ENCODE measurements at regions not wholly inside any gene's neighbourhood (a gene's known extent, or its start where the extent isn't known, plus 50 kb on each side); places are given as distances from the start of the nearest gene placed in this dataset.

GRCh38 chr3:16686679-16687078 lies 81.5 kb upstream of the DAZL start:
- no peak for TF ChIP-seq CTCF (IDR thresholded peaks at IDR 0.05)
- TF ChIP-seq REST (IDR thresholded peaks at IDR 0.05; ENCODE audit: insufficient read depth in 1 of 2, low read depth in 2 of 2, low read length in 1 of 2) = no peak
- TF ChIP-seq TCF7L2 (IDR thresholded peaks at IDR 0.05; ENCODE audit: low read depth, low read length) = no peak

Measured in Panc1 (cell line).